ENCODE measurements at regions not wholly inside any gene's neighbourhood (a gene's known extent, or its start where the extent isn't known, plus 50 kb on each side); places are given as distances from the start of the nearest gene placed in this dataset.

- TF ChIP-seq REST (IDR thresholded peaks at IDR 0.05; ENCODE audit: low read depth) (no peak), FOXM1 (IDR thresholded peaks at IDR 0.05; ENCODE audit: borderline replicate concordance, low read depth) (no peak), USF1 (IDR thresholded peaks at IDR 0.05) (no peak), MAX (IDR thresholded peaks at IDR 0.05) (no peak), TAF1 (IDR thresholded peaks at IDR 0.05; ENCODE audit: low read depth) (no peak), ZBTB7A (IDR thresholded peaks at IDR 0.05; ENCODE audit: low read depth) (no peak), CEBPB (IDR thresholded peaks at IDR 0.05) (no peak)
These were observed 1998.6 kb upstream of the PCDH20 start for GRCh38 chr13:63414247-63414646.
